NCI-H146 (cell line): ENCODE measurements at regions not wholly inside any gene's neighbourhood (a gene's known extent, or its start where the extent isn't known, plus 50 kb on each side); places are given as distances from the start of the nearest gene placed in this dataset.

Experiments used
- DNase-seq: peaks from one replicate; lab custom pipeline; 2025; lab: John Stamatoyannopoulos, UW

- DNase-seq, result no peak
These were observed 51.3 kb upstream of the PTPN3 start for GRCh38 chr9:109549386-109549785.

DNA sequence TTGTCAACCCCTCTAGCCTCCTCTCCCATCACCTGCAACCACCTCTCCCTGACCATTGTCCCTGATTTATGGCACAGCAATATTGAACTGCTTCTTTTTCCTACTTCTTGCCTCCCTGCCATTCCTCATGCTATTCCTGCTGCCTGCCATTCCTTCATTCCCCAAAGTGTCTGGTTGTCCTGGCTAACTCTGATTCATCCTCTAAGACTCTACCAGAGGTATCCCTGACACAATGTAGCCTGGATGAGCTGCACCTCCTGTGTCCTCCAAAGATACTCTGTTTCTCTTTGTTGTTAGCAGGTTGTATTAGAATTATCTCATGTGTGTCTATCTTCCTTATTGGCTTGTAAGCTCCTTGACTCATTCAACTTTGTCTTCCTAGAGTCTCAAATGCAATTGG is 53.5 kb upstream of the PTPN3 start:
- DNase-seq, result no peak

DNA sequence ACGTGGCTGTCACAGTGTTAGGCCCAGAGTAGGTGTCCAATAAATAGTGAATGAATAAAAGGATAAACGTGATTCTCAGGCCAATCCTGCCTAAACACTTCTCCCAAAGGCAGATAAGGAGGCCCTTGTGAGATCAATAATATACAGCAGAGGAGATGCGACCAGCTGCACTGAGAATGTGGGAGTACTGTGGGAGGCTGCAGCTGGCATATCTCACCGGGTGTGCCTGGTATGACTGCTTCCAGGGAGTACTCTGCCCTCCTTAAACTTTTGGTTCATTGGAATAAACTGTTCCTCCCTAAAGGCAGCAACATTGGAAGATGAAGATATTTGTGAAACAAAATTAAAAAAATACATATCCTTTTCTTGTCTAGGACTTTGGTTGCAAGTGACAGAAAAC is 57.1 kb upstream of the PTPN3 start:
- DNase-seq, result no peak

- no peak for DNase-seq
These were observed 58.0 kb upstream of the PTPN3 start for GRCh38 chr9:109556061-109556460.

DNA sequence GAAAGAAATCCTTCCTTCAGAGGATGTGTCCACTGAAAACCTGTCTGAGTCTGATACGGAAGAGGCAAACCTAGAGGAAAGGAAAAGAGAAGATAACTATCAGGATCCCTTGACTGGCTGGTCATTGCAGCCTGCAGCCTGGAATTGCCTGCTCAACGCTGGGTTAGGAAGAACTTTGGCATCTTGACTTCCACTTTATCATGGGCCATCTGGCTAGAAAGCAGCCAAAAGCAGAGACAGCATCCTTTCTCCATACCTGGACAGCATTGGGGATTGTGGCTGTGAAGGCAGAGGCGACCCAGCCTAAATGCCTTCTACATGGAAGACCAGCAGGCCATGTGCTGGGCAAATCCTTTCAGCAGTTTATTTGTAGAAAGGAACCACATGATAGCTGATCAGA is 58.7 kb upstream of the PTPN3 start:
- no peak for DNase-seq

GRCh38 chr9:109557481-109557880 is 59.4 kb upstream of the PTPN3 start:
- no peak for DNase-seq

GRCh38 chr9:109558718-109559151 is 60.6 kb upstream of the PTPN3 start:
- DNase-seq, result no peak

GRCh38 chr9:109560470-109561132 is 62.5 kb upstream of the PTPN3 start:
- DNase-seq, result no peak

- no peak for DNase-seq
These were observed 63.0 kb upstream of the PTPN3 start for GRCh38 chr9:109561137-109561536.

GRCh38 chr9:109568089-109568488 is 70.0 kb upstream of the PTPN3 start:
- no peak for DNase-seq

DNA sequence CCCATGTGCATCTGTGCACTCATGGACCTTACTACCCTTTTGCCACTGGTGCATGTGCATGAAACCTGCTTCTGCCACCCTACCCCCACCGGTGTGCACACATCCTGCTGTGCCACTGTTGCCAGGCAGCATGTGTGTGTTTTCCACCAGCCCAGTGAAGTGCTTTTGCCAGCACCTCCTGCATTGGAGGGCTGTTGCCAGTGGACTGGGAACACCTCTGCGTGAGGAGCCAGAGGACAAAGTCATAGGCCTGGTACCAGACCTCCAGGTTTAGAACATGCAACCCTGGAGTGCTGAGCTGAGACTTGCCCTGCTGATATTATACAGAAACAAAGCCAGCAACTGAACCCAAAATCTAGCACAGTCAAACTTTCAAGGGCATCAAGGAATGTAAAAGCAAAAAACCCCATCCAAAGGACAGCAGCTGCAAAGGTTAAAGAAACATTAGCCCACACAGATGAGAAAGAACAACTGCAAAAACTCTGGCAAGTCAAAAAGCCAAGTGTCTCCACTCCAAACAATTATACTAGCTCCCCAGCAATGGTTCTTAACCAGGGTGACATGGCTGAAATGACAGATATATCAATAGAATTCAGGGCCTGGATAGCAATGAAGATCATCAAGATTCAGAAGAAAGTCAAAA is 70.6 kb upstream of the PTPN3 start:
- DNase-seq, result no peak

DNA sequence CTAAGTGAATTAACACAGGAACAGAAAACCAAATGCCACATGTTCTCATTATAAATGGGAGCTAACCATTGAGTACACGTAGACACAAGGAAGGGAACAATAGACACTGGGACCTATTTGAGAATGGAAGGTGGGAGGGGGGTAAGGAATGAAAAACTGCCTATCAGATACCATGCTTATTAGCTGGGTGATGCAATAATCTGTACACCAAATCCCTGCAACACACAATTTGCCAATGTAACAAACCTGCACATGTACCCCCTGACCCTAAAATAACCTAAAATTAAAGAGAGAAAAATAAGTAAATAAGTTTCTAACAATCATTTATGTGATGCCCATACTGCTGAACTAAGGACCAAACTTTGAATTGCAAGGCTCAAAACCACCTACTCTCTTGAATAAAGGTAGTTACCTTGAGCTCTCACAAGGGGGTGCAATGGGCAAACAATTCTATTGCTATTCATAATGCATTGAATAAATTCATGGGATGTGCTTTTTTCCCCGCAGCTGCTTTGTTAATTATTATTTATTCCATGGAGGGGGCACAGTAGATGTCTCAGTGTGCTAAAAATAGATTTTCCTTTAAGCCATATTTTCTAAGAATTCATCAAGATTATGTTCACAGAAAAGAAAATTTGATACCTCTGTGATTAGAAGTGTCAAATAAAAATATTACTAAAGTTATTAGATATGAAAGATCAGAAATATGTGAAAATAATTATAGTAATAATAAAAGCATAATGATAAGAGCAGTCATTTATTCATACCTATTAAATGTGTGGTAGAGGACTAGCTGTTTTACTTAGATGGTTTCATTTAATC is 76.2 kb upstream of the PTPN3 start:
- DNase-seq, result peak; percentile 27

GRCh38 chr9:109576762-109577161 is 78.7 kb upstream of the PTPN3 start:
- no peak for DNase-seq

- DNase-seq, result no peak
These were observed 81.3 kb upstream of the PTPN3 start for GRCh38 chr9:109579191-109579948.

DNA sequence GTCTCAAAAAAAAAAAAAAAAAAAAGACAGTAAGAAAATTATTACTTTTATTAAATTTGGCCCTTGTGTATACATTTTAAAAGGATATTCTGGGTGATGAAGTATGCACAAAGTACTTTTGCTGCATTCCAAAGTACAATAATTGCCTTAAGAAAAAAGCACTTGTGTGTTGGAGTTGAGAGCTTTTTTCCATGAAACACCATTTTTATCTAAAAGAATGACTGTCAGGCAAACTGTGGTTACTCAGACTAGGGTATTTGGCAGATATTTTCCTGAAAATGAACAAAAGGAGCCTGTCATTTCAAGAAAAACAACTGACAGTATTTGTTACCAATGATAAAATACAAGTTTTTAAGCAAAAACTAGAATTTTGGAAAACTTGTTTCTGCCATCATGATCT is 84.3 kb upstream of the PTPN3 start:
- DNase-seq, result no peak

- no peak for DNase-seq
These were observed 86.1 kb upstream of the PTPN3 start for GRCh38 chr9:109584205-109584604.

GRCh38 chr9:109585796-109586195 is 87.7 kb upstream of the PTPN3 start:
- no peak for DNase-seq

GRCh38 chr9:109586993-109587392 is 88.9 kb upstream of the PTPN3 start:
- DNase-seq, result no peak

- no peak for DNase-seq
These were observed 90.3 kb upstream of the PTPN3 start for GRCh38 chr9:109588415-109588814.

GRCh38 chr9:109590966-109591365 is 92.9 kb upstream of the PTPN3 start:
- DNase-seq, result no peak

GRCh38 chr9:109591691-109592090 is 93.6 kb upstream of the PTPN3 start:
- no peak for DNase-seq

DNA sequence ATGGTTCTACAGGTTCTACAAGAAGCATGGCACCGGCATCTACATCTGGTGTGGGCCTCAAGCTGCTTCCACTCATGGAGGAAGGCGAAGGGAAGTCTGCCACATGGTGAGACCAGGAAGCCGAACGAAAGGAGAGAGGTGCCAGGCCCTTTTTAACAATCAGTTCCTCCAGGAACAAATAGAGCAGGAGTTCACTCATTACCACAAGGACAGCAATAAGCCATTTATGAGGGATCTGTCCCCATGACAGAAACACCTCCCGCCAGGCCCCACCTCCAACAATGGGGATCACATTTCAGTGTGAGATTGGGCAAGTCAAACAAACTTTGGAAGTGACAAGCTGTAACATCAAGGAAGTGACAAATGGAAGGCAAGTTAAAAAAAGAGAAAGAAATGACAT is 95.5 kb upstream of the PTPN3 start:
- no peak for DNase-seq
